GM18868 (cell line): ENCODE measurements at regions not wholly inside any gene's neighbourhood (a gene's known extent, or its start where the extent isn't known, plus 50 kb on each side); places are given as distances from the start of the nearest gene placed in this dataset.
"Not testable (repeated sequence)": the region's sequence is repeated elsewhere in the genome, so short reads cannot be mapped to it uniquely, and the experiment has no call there.

Source experiments
- ATAC-seq: cut with Tn5 transposase; IDR thresholded peaks from one replicate; pipeline ENCODE4 v1.9.1; 2021; ENCODE audit warnings: mild to moderate bottlenecking, moderate library complexity; ENCODE audit not compliant: unreplicated experiment

DNA sequence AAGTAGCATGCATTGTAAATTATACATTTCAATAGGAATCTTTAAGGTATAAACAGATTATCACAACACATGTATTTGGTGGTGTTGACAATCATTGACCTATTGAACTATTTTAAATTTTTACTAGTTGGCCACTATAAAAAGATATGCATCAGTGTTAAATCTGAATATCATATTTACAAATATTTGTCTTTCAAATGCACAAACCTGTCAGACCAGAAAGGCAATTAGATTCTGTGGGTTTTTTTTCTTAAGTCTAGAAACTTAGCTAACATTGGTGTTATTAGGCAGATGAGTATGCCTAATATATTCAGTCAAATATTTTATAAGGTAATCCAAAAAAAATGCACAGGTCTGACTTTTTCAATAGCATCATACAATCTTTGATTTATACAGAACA lies 241.4 kb upstream of the DGKB start:
- no peak for ATAC-seq

DNA sequence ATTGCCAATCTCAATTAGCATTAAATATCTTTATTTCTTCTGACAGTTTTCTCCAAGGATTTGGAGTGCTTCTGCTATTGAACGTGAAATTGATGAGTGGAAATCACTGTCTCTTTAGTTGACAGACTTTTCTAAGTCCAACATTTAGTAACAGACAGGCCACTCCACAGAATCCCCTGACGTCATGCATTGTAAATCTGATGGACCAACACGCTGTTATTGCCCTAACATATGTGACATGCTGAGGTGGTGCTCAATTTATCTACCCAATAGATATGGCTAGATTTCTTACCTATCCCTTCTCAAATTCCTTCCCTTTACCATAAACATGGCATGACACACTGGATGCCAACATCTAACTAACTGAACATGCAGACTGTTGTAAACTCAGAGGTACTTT lies 240.6 kb upstream of the DGKB start:
- ATAC-seq, result no peak

DNA sequence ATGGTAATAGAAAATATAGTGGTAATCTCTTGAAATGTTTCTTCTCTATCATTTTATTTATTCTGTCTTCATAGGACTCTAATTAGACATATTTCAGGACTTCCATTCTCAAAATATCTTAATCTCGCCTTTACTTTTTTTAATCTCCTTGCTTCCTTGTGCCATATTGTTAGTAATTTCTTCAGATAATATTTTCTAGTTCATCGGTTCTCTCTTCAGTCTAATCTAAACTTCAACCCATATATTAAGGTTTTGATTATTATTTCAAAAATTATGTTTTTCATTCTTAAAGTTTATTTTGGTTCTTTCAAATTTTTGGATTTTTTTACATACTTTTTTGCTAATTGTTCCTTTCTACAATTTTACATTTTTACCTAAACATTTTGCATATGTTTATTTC lies 237.9 kb upstream of the DGKB start:
- ATAC-seq, result no peak

DNA sequence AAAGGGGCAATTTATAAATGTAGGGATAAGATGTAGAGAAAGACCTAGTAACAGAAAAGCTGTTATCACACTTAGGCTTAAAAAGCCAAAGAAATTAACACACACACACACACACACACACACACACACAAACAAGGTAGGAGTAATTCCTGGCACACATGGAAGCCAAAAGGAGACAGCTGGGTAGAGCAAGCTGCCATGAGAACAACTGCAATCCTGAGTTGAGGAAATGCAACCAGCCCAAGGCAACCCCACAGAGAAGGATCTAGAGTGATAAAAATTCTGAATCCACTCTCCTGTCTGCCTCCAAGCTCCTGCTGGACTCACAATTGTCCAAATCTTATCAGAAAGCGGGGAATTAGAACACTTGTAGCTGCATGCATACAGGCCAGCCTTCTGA lies 229.1 kb upstream of the DGKB start:
- ATAC-seq, result no peak

DNA sequence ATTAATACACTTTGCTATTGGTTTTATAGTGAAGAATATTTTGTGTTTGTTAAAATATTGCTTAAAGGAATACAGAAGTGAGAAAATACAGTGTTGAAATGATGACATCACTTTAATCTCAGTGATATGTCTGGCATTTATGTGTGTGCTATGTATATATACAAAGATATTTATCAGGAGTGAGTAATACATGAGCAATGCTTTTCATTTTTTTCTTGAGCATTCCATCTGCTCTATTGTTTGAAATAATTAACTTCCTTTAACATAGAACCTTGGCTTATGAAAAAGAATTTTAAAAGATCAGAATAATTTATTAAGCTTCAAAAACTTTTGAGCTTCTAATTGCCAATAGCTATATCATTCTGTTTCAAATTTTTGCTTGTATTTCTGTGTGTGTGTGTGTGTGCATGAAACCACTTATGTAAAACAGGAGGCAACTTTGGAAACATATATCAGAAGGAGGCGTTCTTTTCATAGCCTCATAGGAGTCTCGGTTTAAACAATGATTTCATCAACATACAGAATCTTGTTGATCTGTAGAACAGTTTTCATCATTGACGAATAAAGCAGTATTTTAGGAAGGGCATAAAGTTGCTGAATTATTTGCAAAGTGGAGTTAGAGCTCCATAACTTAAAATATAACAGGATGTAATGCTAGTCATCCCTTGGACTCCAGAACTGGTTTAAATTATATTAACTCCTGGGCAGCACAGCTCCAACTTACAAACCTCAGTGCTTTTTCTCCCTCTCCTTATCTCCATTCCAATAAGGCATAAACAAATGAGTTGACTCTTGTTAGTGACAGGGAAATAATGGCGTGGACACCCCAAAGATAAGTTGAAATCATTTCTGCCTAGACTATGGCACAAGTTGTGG lies 228.4 kb upstream of the DGKB start:
- no peak for ATAC-seq

DNA sequence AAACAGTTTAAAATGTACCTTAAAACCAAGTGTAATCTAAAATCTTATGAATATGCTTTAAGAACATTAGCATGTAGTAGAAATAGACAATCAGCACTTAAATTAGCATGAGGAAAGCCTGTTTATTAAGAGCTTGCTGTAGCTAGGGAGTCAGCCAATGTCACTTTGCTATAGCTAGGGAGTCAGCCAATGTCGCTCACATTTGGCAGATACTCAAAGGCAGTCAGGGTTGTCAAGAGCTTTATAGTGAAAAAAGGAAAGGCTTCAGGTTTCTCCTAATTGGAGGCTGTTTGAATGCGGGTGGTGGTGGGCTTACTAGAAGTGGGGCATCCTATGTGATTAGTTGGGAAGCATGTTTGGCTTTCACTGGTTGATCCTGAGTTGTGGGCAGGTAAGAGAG lies 226.2 kb upstream of the DGKB start:
- ATAC-seq, result no peak

DNA sequence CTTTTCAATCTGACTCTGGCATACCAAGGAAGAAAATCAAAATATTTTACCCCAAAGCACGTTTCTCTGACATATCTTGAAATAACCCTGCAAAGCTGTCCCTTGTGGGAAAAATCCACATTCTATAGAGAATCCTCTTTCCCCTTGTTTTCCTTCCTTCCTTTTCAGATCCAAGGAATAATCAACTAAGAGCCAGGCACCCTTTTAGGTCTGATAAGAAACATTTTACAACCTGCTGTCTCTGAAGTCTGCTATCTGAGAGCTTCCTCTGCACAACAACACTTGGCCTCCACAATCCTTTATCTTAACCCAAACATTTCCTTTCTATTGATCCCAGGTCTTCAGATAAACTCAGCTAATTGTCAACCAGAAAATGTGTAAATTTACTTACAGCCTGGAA lies 224.1 kb upstream of the DGKB start:
- ATAC-seq, result not testable (repeated sequence)

DNA sequence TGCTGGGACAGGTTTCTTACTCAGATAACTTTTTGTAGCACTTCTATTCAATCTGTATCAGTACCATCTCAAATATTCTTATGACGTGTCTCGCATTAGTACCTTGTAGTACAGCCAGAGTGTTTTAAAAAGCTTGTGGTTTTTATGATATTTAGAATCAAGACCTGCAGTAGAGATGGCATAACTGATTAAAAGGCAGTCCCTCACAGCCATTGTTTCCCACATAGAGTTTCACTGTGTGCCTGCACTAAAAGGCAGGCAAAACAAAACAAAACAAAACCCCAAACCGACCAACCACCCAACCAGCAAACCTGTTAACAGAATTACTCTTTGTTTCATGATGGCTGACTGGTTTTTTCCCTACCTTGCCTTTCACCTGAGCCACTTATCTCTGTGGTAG lies 221.3 kb upstream of the DGKB start:
- ATAC-seq, result no peak

DNA sequence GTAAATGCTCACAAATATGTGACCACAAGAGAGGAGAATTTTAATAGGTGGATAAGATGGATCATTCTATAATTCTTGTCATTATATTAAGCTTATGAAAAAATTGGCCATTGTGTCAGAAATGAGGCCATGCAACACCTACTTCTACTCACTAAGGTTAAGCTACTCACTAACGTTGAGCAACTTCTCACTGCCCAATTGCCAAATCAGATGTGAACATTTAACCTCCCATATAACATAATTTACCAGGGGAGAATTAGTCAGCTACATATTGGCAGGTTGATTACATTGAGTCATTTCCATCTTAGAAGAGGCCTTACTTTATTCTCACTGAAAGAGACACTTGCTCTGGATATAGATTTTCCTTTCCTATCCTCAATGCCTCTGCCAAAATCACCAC lies 211.2 kb upstream of the DGKB start:
- ATAC-seq, result no peak

DNA sequence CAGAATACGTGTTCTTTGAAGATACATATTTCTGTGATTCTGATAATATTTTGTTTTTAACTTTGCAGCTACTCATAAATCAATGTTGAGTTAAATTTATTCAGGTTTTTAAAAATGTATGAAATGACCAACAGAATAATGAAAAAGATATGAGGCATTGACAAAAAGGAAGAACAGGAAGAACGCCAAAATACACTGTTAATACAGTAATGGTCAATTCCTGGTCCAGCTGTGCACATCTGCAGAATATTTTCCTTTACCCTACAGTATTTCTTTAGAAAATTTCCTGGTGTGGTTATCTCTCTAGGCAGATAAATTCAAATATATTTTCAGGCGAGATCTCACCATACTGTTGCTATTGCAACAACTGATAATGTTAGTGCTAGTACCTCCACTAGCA lies 203.2 kb upstream of the DGKB start:
- ATAC-seq, result no peak

DNA sequence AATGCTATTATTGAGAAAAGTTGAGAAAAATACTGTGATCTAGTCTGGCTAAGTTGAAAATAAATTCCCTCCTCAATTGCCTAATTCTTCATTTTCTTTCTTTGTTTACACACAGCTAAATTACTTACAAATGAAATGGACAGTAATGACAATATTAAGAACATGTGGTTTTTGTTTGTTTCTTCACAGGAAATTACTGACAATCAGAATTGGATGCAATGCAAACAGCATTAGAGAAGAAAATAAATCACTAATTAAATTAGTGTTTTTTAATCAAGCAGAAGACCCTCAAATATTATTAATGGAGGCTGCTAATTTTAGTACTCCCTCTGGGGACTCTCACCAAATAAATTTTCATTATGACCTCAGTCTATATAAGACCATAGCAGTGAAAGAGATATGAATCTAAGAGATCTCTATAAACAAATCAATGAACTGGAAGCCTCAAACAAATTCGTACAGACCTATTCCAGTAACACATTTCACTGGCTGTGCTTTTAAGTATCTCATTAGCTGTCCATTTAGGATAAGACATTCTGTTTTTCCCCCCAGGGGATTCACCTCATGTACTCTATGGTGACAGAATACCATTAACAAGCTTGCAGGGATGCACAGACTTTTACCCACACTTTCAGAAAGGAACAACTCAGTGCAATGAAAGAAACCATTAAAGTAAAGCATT lies 202.0 kb upstream of the DGKB start:
- no peak for ATAC-seq

DNA sequence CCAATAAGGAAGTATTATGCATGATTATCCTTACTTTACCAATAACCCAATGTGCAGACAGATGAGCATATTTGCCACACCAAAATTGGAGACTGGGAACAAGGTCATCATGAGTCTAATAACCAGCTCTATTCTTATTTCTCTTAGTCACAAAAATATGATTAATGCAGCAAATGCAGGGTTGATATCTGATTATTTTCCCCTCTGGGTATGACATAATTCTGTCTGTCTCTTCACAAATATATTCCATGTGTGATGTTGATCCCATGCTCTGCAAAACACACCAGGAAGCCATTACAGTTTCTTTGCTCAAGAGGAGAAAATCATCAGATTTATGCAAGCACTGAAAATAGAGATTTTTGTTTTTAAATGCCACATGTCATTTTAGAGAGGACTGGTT lies 196.5 kb upstream of the DGKB start:
- ATAC-seq, result no peak

DNA sequence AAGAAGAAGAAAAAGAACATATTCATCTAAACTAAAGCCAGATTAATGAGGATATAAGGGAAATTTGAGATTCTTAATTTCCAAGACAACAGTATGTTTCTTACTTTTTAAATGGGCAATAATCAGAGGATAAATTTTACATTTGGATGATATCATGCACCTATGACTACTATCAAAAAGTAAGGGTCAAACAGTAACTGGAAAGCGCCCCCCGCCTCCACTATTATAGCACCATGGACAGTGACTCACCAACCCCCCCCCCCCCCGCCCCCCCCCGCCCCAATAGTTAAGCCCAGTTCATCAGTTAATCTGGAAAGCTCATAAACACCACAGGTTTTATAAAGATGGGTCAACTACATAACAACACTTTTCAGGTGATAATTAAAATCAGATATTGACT lies 194.3 kb upstream of the DGKB start:
- no peak for ATAC-seq

DNA sequence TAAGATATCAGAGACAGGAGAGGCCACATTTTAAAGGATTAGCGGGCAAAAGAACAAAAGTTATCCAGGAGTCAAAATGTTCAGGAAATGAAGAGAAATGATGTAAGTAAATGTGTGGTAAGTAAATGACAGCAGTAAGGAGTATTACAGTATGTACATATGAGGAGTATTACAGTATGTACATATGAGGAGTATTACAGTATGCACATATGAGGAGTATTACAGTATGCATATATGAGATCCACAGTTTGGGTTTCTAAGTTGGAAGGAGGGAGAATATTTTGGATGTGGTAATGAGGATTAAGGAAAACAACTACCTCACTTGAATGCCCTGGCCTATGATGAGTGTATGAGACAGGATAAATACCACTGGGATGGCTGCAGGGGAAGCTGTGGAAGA lies 192.4 kb upstream of the DGKB start:
- no peak for ATAC-seq

DNA sequence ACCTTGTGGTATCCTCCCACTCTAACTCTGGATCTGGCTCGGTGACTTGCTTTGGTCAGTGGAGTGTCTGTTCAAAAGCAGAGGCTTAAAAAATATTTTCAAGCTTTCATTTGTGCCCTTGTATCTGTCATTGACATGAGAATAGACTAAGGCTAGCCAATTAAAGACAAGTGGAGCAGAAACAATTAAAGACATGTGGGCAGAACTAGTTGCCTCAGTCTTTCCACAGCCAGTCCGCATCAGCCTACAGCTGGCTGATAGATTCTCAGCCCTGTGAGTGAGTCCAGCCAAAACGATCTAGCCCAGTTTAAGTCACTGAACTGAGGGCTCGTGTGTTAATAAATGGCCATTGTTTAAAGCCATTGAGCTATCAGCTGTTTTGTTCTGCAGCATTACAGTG lies 185.2 kb upstream of the DGKB start:
- ATAC-seq, result no peak

DNA sequence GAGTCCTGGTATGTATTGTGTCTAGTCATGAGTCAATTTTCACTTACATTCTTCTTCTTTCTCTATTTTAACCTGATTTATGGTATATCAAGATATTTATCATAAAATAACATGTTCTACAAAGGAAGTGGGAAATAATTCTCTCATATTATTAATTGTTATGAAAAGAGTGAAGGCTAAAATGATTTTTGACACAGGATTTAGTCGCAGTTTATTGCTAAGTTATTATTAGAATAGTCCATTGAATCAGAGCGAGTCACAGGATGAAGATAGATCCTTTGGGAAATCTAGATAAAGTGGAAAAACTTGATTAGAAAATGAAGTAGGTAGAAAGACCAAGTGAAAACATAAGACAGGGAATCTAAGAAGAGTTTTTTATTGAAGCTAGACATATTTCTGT lies 184.3 kb upstream of the DGKB start:
- no peak for ATAC-seq

DNA sequence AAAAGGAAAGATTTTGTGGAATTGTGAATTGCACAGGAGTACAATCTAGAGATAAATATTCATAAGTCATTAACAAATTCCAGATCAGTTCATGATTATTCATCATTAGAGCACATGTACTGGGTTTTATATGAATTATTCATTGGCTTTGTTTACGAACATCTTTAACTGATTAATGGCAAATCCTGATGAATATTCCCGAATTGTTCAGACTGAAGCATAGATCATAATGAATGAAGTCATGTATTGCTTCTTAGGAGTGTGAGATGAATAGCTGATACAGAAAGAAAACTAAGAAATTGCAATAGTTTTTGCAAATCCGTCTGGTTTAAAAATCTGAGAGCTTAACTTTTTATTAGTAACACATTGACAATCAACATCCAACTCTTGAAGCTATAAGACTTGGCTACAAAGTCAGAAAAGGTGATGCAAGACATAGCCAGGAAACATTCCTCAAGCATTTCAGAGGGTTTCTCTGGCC lies 183.6 kb upstream of the DGKB start:
- no peak for ATAC-seq

DNA sequence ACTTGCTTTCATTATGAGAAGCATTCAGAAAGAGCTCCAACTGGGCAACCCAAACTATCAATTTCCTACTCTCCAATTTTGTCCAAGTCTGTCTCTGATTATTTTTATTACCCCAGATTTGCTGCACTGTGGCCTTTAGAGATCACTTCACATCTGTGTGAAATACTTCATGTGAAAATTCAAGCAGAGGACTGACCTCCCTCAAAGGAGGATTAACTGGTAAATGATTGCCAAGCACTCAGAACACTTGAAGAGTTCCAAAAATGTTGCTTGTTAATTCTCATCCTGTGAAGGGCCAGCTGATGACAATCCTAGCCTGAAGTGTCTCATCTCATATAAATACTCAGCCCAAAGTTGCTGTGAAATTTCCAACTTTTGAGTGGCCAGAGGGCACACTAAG lies 182.8 kb upstream of the DGKB start:
- no peak for ATAC-seq

DNA sequence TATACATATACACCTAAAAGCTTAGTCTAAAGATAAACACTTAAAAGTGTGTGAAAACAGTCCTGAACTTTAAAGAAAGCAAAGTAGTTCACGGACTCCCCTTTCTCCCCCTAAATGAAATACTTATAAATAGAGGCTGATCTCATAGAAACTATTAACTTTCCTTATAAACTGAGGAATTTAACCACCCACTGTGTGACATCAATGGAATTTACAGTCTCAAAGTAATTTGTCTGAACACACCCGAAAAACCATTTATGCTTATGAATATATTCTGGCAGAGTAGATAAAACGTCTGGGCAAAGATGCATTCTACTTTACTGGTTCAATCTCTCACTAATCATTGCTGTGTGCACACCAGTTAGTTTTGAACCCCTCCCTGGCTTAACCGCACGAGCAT lies 181.8 kb upstream of the DGKB start:
- ATAC-seq, result no peak

DNA sequence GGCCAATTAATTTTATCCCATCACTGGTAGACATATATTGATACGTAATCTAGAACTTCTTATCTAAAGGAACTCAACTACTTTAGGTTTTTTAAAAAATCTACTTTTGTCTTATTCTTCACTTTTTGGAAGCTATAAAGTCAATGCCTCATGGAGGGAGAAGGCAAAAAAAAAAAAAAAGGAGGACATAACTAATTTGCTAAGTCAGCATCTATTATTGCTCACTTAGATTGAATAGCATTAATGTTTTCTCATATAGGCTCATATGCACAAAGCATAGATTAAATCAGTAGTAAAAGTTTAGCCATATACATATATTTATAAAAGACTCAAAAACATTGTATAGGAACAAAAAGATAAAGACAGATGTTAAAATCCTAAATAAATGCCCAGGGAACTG lies 179.3 kb upstream of the DGKB start:
- ATAC-seq, result no peak

DNA sequence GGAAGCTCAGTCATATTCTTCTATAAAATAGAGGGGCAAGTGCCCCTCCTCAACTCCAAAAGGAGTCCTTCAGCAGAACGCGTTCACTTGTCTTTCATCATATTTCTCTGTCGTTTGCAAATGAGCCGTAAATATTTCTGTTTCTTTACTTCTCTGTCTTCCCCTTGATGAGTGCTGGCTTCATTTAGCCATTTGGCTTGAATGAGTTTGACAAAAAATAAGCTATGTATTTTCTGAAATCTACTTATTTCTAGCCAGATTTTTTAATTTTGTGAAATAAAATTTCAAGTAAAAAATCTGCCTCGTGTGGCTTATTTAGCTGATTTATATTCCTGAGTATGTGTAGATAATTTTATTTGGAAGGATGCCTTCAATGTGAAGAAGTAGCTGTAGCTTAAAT lies 170.8 kb upstream of the DGKB start:
- no peak for ATAC-seq

DNA sequence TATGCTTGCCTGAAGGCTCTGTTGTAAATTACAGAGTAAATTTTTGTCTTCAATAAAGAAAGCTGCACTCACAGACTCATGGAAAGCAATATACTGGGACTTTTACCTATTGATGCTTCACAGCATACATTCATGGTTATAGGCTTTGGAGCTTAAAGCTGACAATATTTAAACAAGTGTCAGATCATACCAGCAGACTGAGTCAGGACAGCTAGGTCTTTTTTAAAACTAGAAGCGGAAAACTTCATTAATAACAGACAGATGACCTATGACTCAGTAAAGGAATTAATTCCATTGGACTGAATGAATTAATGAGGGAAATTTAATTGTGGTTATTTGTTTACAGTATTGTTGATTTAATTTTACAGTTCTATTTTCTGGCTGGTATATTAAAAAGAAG lies 165.8 kb upstream of the DGKB start:
- no peak for ATAC-seq

DNA sequence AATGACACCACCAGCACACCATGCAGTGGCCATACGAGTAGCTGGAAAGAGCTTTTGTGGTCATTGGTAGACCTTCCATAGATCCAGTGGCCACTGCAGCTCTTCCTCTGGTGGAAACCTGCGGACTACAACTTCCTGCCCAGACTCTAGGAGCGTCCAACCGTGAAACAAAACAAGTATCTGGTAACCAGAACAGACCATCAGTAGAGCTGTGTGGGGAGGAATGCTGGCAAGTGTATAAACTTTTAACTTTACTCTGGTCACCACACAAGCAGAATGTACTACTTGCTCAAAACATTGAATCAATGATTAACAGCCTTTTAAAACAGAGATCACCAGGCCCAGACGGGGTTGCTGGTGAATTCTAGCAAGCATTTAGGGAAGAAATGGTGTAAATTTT lies 154.7 kb upstream of the DGKB start:
- ATAC-seq, result no peak
